Natural killer cell treated with Interleukin-12 subunit alpha and Interleukin-12 subunit beta and Interleukin-15 and Interleukin-18, amount 100 ng/mL, for 72 hours (primary cell): ENCODE measurements at regions not wholly inside any gene's neighbourhood (a gene's known extent, or its start where the extent isn't known, plus 50 kb on each side); places are given as distances from the start of the nearest gene placed in this dataset.

Experiments used
- ATAC-seq, 2 donors: fragments of 150-1000 bp; cut with Tn5 transposase in 1 of 2; sonication (Bioruptor Pico), chemical (Tn5 transposase) in 1 of 2; 2 replicates each; pipeline ENCODE4 v1.10.0; 2021
- DNase-seq: peaks from one replicate; pipeline ENCODE4 v3.0.0; 2022; ENCODE audit warnings: low spot score
- H3K27ac Mint-ChIP-seq, 2 donors: 1 replicate in 1 of 2; 2 replicates in 1 of 2; pipeline ENCODE4 v1.8.0; 2022; ENCODE audit warnings: mixed read lengths in 2 of 2, mild to moderate bottlenecking in 1 of 2, moderate library complexity in 1 of 2
- H3K27me3 Mint-ChIP-seq, 2 donors: 1 replicate in 1 of 2; 2 replicates in 1 of 2; pipeline ENCODE4 v1.8.0; 2022; ENCODE audit warnings: mixed read lengths in 2 of 2
- H3K36me3 Mint-ChIP-seq: one replicate; pipeline ENCODE4 v1.8.0; 2022; ENCODE audit warnings: mixed read lengths
- H3K4me1 Mint-ChIP-seq, 2 donors: 1 replicate in 1 of 2; 2 replicates in 1 of 2; pipeline ENCODE4 v1.8.0; 2022; ENCODE audit warnings: low read depth in 2 of 2, mixed read lengths in 2 of 2, mild to moderate bottlenecking in 1 of 2
- H3K4me3 Mint-ChIP-seq: one replicate; pipeline ENCODE4 v1.8.0; 2022; ENCODE audit warnings: mixed read lengths
- H3K9me3 Mint-ChIP-seq: 2 replicates; pipeline ENCODE4 v1.8.0; 2022; ENCODE audit warnings: mixed read lengths

DNA sequence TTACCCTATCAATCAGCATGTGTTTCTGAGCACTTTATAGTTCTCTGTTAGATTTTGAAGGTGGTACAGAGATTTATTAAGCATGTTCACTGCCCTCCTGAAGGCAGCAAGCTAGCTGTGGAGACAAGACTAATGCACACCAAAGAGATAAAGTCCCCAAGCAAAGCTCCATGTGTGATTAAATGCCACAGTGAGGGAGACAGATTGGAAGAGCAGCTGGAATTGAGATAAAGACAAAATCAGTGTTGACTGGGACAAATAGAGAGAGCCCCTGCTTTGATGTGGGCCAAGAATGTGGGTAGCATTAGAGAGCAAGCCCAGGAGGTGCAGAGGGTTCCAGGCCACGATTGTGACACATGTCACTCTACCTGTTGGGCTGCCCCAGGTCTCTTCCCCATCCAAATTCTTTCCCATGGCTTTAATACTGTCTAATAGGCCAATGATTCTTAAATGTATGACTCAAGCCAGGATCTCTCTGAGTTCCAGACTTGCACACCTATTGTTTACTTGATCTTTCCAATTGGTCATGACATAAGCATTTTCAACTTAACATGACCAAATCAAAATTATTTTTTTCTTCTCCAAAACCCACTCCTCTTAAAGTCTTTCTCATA lies 60.1 kb upstream of the ZC3H12C start:
- H3K27ac Mint-ChIP-seq = no peak overlapping the region
- H3K36me3 Mint-ChIP-seq = no peaks in the 10 kb centered on the region
- no peak overlapping the region for H3K4me3 Mint-ChIP-seq
- H3K4me1 Mint-ChIP-seq = no peaks in the 10 kb centered on the region
- peaks cover 0 to 5% of the 10 kb centered on the region in 2 donors for H3K27me3 Mint-ChIP-seq
- no peak for ATAC-seq
- DNase-seq = no peak
- no peaks in the 10 kb centered on the region for H3K9me3 Mint-ChIP-seq

DNA sequence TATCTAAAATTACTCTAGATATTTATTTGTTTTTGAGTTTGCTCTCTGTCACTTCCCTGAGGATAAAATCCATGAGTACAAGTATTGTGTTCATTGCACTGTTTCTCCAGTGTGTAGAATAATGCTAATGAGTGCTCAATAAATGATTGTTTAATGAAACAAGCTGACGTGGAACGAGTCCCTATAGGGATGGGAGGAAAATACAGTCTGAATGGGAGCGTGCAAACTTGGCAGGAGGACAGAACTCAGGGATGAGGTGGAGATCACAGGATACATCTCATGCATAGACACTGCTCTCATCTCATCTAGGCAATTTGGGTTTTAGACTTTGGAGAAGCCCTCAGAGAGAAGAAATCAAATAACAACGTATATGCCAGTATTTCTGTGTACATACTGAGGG lies 58.4 kb upstream of the ZC3H12C start:
- no peaks in the 10 kb centered on the region for H3K36me3 Mint-ChIP-seq
- peaks cover 0 to 7% of the 10 kb centered on the region in 2 donors for H3K27me3 Mint-ChIP-seq
- H3K4me3 Mint-ChIP-seq = no peak overlapping the region
- H3K4me1 Mint-ChIP-seq = no peaks in the 10 kb centered on the region
- ATAC-seq = no peak
- H3K9me3 Mint-ChIP-seq = no peaks in the 10 kb centered on the region
- DNase-seq = no peak
- no peak overlapping the region for H3K27ac Mint-ChIP-seq

DNA sequence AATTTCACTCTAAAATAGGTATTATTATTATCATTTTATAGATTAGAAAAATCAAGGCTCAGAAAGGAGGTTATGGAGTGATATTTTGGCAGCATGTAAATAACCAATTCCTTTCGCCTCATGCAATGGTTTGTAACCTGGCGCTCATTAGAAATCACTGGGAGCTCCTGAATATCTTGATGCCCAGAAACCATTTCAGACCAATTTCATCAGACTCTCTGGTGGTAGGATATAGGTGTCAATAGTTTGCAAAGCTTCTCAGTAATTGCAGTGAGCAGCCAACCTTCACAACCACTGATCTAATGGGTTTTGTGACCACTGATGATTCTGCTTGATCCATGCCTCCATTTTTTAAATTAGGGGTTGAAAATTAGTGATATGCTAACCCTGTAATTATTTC lies 57.8 kb upstream of the ZC3H12C start:
- Mint-ChIP-seq H3K27ac (no peak overlapping the region), H3K27me3 (peaks cover 0 to 7% of the 10 kb centered on the region in 2 donors), H3K9me3 (no peaks in the 10 kb centered on the region), H3K4me1 (no peaks in the 10 kb centered on the region), H3K4me3 (no peak overlapping the region), H3K36me3 (no peaks in the 10 kb centered on the region)
- no peak for ATAC-seq
- no peak for DNase-seq

DNA sequence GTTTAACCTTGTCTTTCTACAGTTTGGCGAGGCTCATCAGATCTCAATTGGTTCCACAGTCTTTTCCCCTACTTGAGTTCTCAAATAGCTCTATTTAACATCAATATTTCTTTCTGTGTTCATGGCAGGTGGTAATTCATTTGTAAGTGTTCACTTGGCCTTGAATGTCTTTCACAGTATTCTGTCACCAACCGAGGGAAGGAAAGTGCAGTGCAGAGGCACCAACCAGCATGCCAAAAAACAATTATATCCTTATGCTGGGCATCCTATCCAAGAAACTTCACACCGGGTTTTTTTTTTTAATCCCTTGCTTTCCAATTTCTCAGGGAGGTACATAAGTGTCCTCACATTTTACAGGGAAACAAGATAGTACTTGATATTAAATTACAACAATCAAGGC lies 55.0 kb upstream of the ZC3H12C start:
- no peak for ATAC-seq
- no peaks in the 10 kb centered on the region for H3K4me1 Mint-ChIP-seq
- no peak overlapping the region for H3K4me3 Mint-ChIP-seq
- H3K27ac Mint-ChIP-seq = no peak overlapping the region
- DNase-seq = no peak
- H3K9me3 Mint-ChIP-seq = peaks cover 3% of the 10 kb centered on the region
- no peaks in the 10 kb centered on the region for H3K36me3 Mint-ChIP-seq
- H3K27me3 Mint-ChIP-seq = peaks cover 2 to 11% of the 10 kb centered on the region in 2 donors
